ENCODE measurements at regions not wholly inside any gene's neighbourhood (a gene's known extent, or its start where the extent isn't known, plus 50 kb on each side); places are given as distances from the start of the nearest gene placed in this dataset.

DNA sequence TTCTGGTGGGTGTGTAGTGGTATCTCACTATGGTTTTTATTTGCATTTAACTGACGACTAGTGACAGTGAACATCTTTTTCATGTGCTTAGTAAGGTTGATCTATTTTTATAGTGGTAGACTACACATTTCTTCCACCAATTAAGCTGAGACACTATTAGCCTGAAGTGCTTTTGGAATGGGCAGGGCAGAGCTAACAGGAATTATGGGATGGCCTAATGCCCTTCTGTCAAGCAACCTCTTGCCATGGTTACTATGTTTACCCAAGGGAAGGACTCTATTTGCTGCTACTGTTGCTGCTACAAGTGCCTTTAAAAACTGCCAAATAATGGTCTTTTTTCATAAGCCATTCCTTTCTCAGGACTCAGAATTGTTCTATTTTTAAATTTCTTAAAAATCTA lies 676.7 kb upstream of the ACTRT1 start:
- intact Hi-C loops (cut with DNase I; ENCODE audit: low total_unique reads) = no loop called here
- no peaks in the 10 kb centered on the region for H3K4me1 ChIP-seq
- no peaks in the 10 kb centered on the region for H3K36me3 ChIP-seq
- DNase-seq = no peak
- H3K9me3 ChIP-seq = no peaks in the 10 kb centered on the region
- no peak overlapping the region for H3K27ac ChIP-seq
- no peaks in the 10 kb centered on the region for H3K27me3 ChIP-seq
- TF ChIP-seq CTCF (IDR thresholded peaks at IDR 0.05) = no peak
- H3K4me3 ChIP-seq = no peak overlapping the region

GRCh38 chrX:128717635-128718578 lies 665.7 kb upstream of the ACTRT1 start:
- Histone ChIP-seq H3K36me3 (no peaks in the 10 kb centered on the region), H3K4me1 (no peaks in the 10 kb centered on the region), H3K27ac (no peak overlapping the region), H3K27me3 (no peaks in the 10 kb centered on the region), H3K9me3 (no peaks in the 10 kb centered on the region), H3K4me3 (no peak overlapping the region)
- intact Hi-C loops (cut with DNase I; ENCODE audit: low total_unique reads) = no loop called here
- DNase-seq = no peak
- no peak for TF ChIP-seq CTCF (IDR thresholded peaks at IDR 0.05)

DNA sequence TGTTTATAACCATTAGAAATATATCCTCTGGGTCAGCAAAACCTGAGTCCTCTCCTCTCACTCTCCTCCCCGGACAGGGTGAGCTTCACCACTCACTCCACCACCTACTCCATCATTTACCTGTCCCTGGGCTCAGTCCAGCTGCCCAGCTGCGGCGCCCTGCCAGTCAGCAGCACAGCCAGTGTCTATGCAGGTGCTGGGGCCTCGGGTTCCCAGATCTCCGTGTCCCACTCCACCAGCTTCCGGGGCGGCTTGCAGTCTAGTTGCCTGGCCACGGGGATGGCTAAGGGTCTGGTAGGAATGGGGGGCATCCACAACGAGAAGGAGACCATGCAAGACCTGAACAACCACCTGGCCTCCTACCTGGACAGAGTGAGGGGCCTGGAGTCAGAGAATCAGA lies 662.2 kb upstream of the ACTRT1 start:
- DNase-seq = no peak
- H3K4me1 ChIP-seq = no peaks in the 10 kb centered on the region
- no peak overlapping the region for H3K4me3 ChIP-seq
- H3K27me3 ChIP-seq = no peaks in the 10 kb centered on the region
- intact Hi-C loops (cut with DNase I; ENCODE audit: low total_unique reads) = no loop called here
- no peaks in the 10 kb centered on the region for H3K36me3 ChIP-seq
- no peak overlapping the region for H3K27ac ChIP-seq
- no peaks in the 10 kb centered on the region for H3K9me3 ChIP-seq
- TF ChIP-seq CTCF (IDR thresholded peaks at IDR 0.05) = no peak

- Histone ChIP-seq H3K36me3 (no peaks in the 10 kb centered on the region), H3K27me3 (no peaks in the 10 kb centered on the region), H3K4me1 (no peaks in the 10 kb centered on the region), H3K4me3 (no peak overlapping the region), H3K9me3 (no peaks in the 10 kb centered on the region), H3K27ac (no peak overlapping the region)
- DNase-seq = no peak
- intact Hi-C loops (cut with DNase I; ENCODE audit: low total_unique reads) = no loop called here
- TF ChIP-seq CTCF (IDR thresholded peaks at IDR 0.05) = no peak
These were observed 647.6 kb upstream of the ACTRT1 start for GRCh38 chrX:128699716-128700285.

- Histone ChIP-seq H3K9me3 (no peaks in the 10 kb centered on the region), H3K4me1 (no peaks in the 10 kb centered on the region), H3K27ac (no peak overlapping the region), H3K4me3 (no peak overlapping the region), H3K27me3 (no peaks in the 10 kb centered on the region), H3K36me3 (no peaks in the 10 kb centered on the region)
- intact Hi-C loops (cut with DNase I; ENCODE audit: low total_unique reads) = no loop called here
- DNase-seq = no peak
- TF ChIP-seq CTCF (IDR thresholded peaks at IDR 0.05) = no peak
These were observed 646.5 kb upstream of the ACTRT1 start for GRCh38 chrX:128698573-128699181.

All from tibial artery (tissue), 4 donors.